ENCODE measurements at regions not wholly inside any gene's neighbourhood (a gene's known extent, or its start where the extent isn't known, plus 50 kb on each side); places are given as distances from the start of the nearest gene placed in this dataset.

GRCh38 chrX:73943693-73944562, 91.4 kb upstream of the XIST start (continued):
- peak; percentile 92 for TF ChIP-seq KLF10 (tag by site-specific recombination; IDR thresholded peaks at IDR 0.05)
- TF ChIP-seq ZNF324 (tag by site-specific recombination; IDR thresholded peaks at IDR 0.05): peak; percentile 100
- TF ChIP-seq ZIC2 (tag by site-specific recombination; IDR thresholded peaks at IDR 0.05): peak; percentile 74
- TF ChIP-seq BCL6B (tag by site-specific recombination; IDR thresholded peaks at IDR 0.05): no peak
- peak; percentile 90 for TF ChIP-seq ZNF596 (tag by site-specific recombination; IDR thresholded peaks at IDR 0.05)
- peak; percentile 92 for TF ChIP-seq ZSCAN4 (tag by site-specific recombination; IDR thresholded peaks at IDR 0.05)
- TF ChIP-seq, protein P1, sequence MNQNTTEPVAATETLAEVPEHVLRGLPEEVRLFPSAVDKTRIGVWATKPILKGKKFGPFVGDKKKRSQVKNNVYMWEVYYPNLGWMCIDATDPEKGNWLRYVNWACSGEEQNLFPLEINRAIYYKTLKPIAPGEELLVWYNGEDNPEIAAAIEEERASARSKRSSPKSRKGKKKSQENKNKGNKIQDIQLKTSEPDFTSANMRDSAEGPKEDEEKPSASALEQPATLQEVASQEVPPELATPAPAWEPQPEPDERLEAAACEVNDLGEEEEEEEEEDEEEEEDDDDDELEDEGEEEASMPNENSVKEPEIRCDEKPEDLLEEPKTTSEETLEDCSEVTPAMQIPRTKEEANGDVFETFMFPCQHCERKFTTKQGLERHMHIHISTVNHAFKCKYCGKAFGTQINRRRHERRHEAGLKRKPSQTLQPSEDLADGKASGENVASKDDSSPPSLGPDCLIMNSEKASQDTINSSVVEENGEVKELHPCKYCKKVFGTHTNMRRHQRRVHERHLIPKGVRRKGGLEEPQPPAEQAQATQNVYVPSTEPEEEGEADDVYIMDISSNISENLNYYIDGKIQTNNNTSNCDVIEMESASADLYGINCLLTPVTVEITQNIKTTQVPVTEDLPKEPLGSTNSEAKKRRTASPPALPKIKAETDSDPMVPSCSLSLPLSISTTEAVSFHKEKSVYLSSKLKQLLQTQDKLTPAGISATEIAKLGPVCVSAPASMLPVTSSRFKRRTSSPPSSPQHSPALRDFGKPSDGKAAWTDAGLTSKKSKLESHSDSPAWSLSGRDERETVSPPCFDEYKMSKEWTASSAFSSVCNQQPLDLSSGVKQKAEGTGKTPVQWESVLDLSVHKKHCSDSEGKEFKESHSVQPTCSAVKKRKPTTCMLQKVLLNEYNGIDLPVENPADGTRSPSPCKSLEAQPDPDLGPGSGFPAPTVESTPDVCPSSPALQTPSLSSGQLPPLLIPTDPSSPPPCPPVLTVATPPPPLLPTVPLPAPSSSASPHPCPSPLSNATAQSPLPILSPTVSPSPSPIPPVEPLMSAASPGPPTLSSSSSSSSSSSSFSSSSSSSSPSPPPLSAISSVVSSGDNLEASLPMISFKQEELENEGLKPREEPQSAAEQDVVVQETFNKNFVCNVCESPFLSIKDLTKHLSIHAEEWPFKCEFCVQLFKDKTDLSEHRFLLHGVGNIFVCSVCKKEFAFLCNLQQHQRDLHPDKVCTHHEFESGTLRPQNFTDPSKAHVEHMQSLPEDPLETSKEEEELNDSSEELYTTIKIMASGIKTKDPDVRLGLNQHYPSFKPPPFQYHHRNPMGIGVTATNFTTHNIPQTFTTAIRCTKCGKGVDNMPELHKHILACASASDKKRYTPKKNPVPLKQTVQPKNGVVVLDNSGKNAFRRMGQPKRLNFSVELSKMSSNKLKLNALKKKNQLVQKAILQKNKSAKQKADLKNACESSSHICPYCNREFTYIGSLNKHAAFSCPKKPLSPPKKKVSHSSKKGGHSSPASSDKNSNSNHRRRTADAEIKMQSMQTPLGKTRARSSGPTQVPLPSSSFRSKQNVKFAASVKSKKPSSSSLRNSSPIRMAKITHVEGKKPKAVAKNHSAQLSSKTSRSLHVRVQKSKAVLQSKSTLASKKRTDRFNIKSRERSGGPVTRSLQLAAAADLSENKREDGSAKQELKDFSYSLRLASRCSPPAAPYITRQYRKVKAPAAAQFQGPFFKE (tag by site-specific recombination; IDR thresholded peaks at IDR 0.05; ENCODE audit: borderline replicate concordance): peak; percentile 98
- 0 out of 2 replicates have a peak, but pooled peaks have one; percentile 53 for TF ChIP-seq BCL11A (tag by site-specific recombination; IDR thresholded peaks at IDR 0.05; ENCODE audit: low read depth)
- TF ChIP-seq ZNF660 (tag by site-specific recombination; IDR thresholded peaks at IDR 0.05): peak; percentile 100
- peak; percentile 99 for TF ChIP-seq ZNF24 (tag by site-specific recombination; IDR thresholded peaks at IDR 0.05)
- TF ChIP-seq ZNF701 (tag by site-specific recombination; IDR thresholded peaks at IDR 0.05): peak; percentile 86
- no peak for TF ChIP-seq ZNF521 (tag by site-specific recombination; IDR thresholded peaks at IDR 0.05)
- TF ChIP-seq, protein P2, sequence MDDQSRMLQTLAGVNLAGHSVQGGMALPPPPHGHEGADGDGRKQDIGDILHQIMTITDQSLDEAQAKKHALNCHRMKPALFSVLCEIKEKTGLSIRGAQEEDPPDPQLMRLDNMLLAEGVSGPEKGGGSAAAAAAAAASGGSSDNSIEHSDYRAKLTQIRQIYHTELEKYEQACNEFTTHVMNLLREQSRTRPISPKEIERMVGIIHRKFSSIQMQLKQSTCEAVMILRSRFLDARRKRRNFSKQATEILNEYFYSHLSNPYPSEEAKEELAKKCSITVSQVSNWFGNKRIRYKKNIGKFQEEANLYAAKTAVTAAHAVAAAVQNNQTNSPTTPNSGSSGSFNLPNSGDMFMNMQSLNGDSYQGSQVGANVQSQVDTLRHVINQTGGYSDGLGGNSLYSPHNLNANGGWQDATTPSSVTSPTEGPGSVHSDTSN (CRISPR knock-in tag; IDR thresholded peaks at IDR 0.05): peak; percentile 98
- TF ChIP-seq ZNF664 (tag by site-specific recombination; IDR thresholded peaks at IDR 0.05): peak; percentile 91
- 0 out of 2 replicates have a peak, but pooled peaks have one; percentile 29 for TF ChIP-seq ZNF114 (tag by site-specific recombination; IDR thresholded peaks at IDR 0.05)
- TF ChIP-seq ZEB2 (tag by site-specific recombination; IDR thresholded peaks at IDR 0.05): peak; percentile 100
- TF ChIP-seq ZNF571 (tag by site-specific recombination; IDR thresholded peaks at IDR 0.05): no peak; the same call in 1 of the 2 replicates
- TF ChIP-seq ZNF37A (tag by site-specific recombination; IDR thresholded peaks at IDR 0.05): peak; percentile 82
- TF ChIP-seq ZNF184 (tag by site-specific recombination; IDR thresholded peaks at IDR 0.05): peak; percentile 97
- TF ChIP-seq KLF1 (tag by site-specific recombination; IDR thresholded peaks at IDR 0.05): peak; percentile 94
- TF ChIP-seq ZNF768 (tag by site-specific recombination; IDR thresholded peaks at IDR 0.05): peak; percentile 70; the same call in 1 of the 2 replicates
- TF ChIP-seq ZNF211 (tag by site-specific recombination; IDR thresholded peaks at IDR 0.05; ENCODE audit: low read depth): peak; percentile 68; the same call in 1 of the 2 replicates
- TF ChIP-seq ZNF48 (tag by site-specific recombination; IDR thresholded peaks at IDR 0.05): no peak
- no peak for TF ChIP-seq ZNF280C (tag by site-specific recombination; IDR thresholded peaks at IDR 0.05)
- TF ChIP-seq, protein P3, sequence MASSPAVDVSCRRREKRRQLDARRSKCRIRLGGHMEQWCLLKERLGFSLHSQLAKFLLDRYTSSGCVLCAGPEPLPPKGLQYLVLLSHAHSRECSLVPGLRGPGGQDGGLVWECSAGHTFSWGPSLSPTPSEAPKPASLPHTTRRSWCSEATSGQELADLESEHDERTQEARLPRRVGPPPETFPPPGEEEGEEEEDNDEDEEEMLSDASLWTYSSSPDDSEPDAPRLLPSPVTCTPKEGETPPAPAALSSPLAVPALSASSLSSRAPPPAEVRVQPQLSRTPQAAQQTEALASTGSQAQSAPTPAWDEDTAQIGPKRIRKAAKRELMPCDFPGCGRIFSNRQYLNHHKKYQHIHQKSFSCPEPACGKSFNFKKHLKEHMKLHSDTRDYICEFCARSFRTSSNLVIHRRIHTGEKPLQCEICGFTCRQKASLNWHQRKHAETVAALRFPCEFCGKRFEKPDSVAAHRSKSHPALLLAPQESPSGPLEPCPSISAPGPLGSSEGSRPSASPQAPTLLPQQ (tag by site-specific recombination; IDR thresholded peaks at IDR 0.05): peak; percentile 99
- TF ChIP-seq ZNF548 (tag by site-specific recombination; IDR thresholded peaks at IDR 0.05): peak; percentile 93

Data from HEK293 (cell line).